ENCODE measurements at regions not wholly inside any gene's neighbourhood (a gene's known extent, or its start where the extent isn't known, plus 50 kb on each side); places are given as distances from the start of the nearest gene placed in this dataset.
"Not testable (repeated sequence)": the region's sequence is repeated elsewhere in the genome, so short reads cannot be mapped to it uniquely, and the experiment has no call there.

- DNase-seq (ENCODE audit: extremely low read depth in 1 of 2, low read depth in 1 of 2) = no peak
Observed at GRCh38 chr21:28066596-28067387, 925.9 kb downstream of the LTN1 start.

- no peak for DNase-seq (ENCODE audit: extremely low read depth in 1 of 2, low read depth in 1 of 2)
Observed at GRCh38 chr21:28066076-28066475, 926.6 kb downstream of the LTN1 start.

- DNase-seq (ENCODE audit: extremely low read depth in 1 of 2, low read depth in 1 of 2) = no peak
Observed at GRCh38 chr21:28063241-28064216, 929.1 kb downstream of the LTN1 start.

GRCh38 chr21:28052956-28053355, 939.7 kb downstream of the LTN1 start:
- DNase-seq (ENCODE audit: extremely low read depth in 1 of 2, low read depth in 1 of 2) = not testable (repeated sequence)

- not testable (repeated sequence) for DNase-seq (ENCODE audit: extremely low read depth in 1 of 2, low read depth in 1 of 2)
Observed at GRCh38 chr21:28051649-28052048, 941.0 kb downstream of the LTN1 start.

- DNase-seq (ENCODE audit: extremely low read depth in 1 of 2, low read depth in 1 of 2) = not testable (repeated sequence)
Observed at GRCh38 chr21:28035692-28036091, 957.0 kb downstream of the LTN1 start.

GRCh38 chr21:28034916-28035315, 957.8 kb downstream of the LTN1 start:
- DNase-seq (ENCODE audit: extremely low read depth in 1 of 2, low read depth in 1 of 2) = not testable (repeated sequence)

- DNase-seq (ENCODE audit: extremely low read depth in 1 of 2, low read depth in 1 of 2) = not testable (repeated sequence)
Observed at GRCh38 chr21:28034334-28034733, 958.3 kb downstream of the LTN1 start.

GRCh38 chr21:28032652-28033051, 960.0 kb downstream of the LTN1 start:
- DNase-seq (ENCODE audit: extremely low read depth in 1 of 2, low read depth in 1 of 2) = not testable (repeated sequence)

- DNase-seq (ENCODE audit: extremely low read depth in 1 of 2, low read depth in 1 of 2) = not testable (repeated sequence)
Observed at GRCh38 chr21:28031066-28031465, 961.6 kb downstream of the LTN1 start.

- DNase-seq (ENCODE audit: extremely low read depth in 1 of 2, low read depth in 1 of 2) = no peak
Observed at GRCh38 chr21:28025111-28025510, 967.6 kb downstream of the LTN1 start.

GRCh38 chr21:28018741-28019669, 973.7 kb downstream of the LTN1 start:
- DNase-seq (ENCODE audit: extremely low read depth in 1 of 2, low read depth in 1 of 2) = no peak

GRCh38 chr21:28018213-28018612, 974.5 kb downstream of the LTN1 start:
- DNase-seq (ENCODE audit: extremely low read depth in 1 of 2, low read depth in 1 of 2) = no peak

GRCh38 chr21:28016571-28016970, 976.1 kb downstream of the LTN1 start:
- DNase-seq (ENCODE audit: extremely low read depth in 1 of 2, low read depth in 1 of 2) = no peak

GRCh38 chr21:28013123-28013522, 979.6 kb downstream of the LTN1 start:
- DNase-seq (ENCODE audit: extremely low read depth in 1 of 2, low read depth in 1 of 2) = not testable (repeated sequence)

- DNase-seq (ENCODE audit: extremely low read depth in 1 of 2, low read depth in 1 of 2) = not testable (repeated sequence)
Observed at GRCh38 chr21:28011970-28012369, 980.7 kb downstream of the LTN1 start.

GRCh38 chr21:28008245-28008644, 984.4 kb downstream of the LTN1 start:
- DNase-seq (ENCODE audit: extremely low read depth in 1 of 2, low read depth in 1 of 2) = not testable (repeated sequence)

- DNase-seq (ENCODE audit: extremely low read depth in 1 of 2, low read depth in 1 of 2) = not testable (repeated sequence)
Observed at GRCh38 chr21:28003627-28004026, 989.0 kb downstream of the LTN1 start.

GRCh38 chr21:27996906-27997305, 995.8 kb downstream of the LTN1 start:
- not testable (repeated sequence) for DNase-seq (ENCODE audit: extremely low read depth in 1 of 2, low read depth in 1 of 2)

- not testable (repeated sequence) for DNase-seq (ENCODE audit: extremely low read depth in 1 of 2, low read depth in 1 of 2)
Observed at GRCh38 chr21:27984663-27985325, 1007.9 kb downstream of the LTN1 start.

All from activated CD8-positive, alpha-beta memory T cell treated with anti-CD3 and anti-CD28 coated beads for 1 hour (primary cell).